PC-3 (cell line): ENCODE measurements at regions not wholly inside any gene's neighbourhood (a gene's known extent, or its start where the extent isn't known, plus 50 kb on each side); places are given as distances from the start of the nearest gene placed in this dataset.

Source experiments
- ATAC-seq: fragments of 200-7000 bp; cut with Tn5 transposase; 2 replicates; pipeline ENCODE4 v1.9.1; 2020; ENCODE audit warnings: mild to moderate bottlenecking, moderate library complexity
- BruUV-seq: library from RNA; stranded (reverse); fragments of 400-500 nt; replicated peaks from 2 replicates; lab custom pipeline; 2021; lab: Mats Ljungman, UMichigan
- CTCF ChIA-PET: fragments of 300-600 bp; sonication (Branson Sonifier 250); formaldehyde crosslinking; loops from one replicate; lab custom pipeline; 2022; ENCODE audit warnings: antibody characterized with exemption; lab: Charles Lee
- POLR2A ChIA-PET: fragments of 300-600 bp; sonication (Branson Sonifier 250); formaldehyde crosslinking; loops from one replicate; lab custom pipeline; 2022; ENCODE audit warnings: antibody characterized with exemption; ENCODE audit not compliant: unreplicated experiment; lab: Charles Lee
- DNase-seq: peaks from one replicate; pipeline ENCODE4 v3.0.0-alpha.2; 2015
- H2AFZ ChIP-seq: fragments of 300-600 bp; sonication (generic); 2 replicates; pipeline ENCODE4 v1.6.0; 2016; ENCODE audit warnings: antibody characterized with exemption, low read length
- H3F3A ChIP-seq: fragments of 300-600 bp; sonication (generic); one replicate; pipeline ENCODE4 v1.6.0; 2017; ENCODE audit warnings: antibody characterized with exemption, low read length, control low read depth, mild to moderate bottlenecking; ENCODE audit not compliant: unreplicated experiment
- H3K27ac ChIP-seq: fragments of 300-600 bp; sonication (generic); 2 replicates; pipeline ENCODE4 v1.5.1; 2016; ENCODE audit warnings: mild to moderate bottlenecking, low read length
- H3K27me3 ChIP-seq: fragments of 300-600 bp; sonication (generic); 2 replicates; pipeline ENCODE4 v1.6.1; 2016; ENCODE audit warnings: low read length, mixed read lengths
- H3K36me3 ChIP-seq: fragments of 300-600 bp; sonication (generic); 2 replicates; pipeline ENCODE4 v1.6.1; 2016; ENCODE audit warnings: low read depth, mixed run types, low read length, mixed read lengths
- H3K4me1 ChIP-seq: fragments of 300-600 bp; sonication (generic); 2 replicates; pipeline ENCODE4 v1.5.1; 2016; ENCODE audit warnings: low read length; ENCODE audit not compliant: insufficient read depth
- H3K4me2 ChIP-seq: fragments of 300-600 bp; sonication (generic); 2 replicates; pipeline ENCODE4 v1.6.0; 2016; ENCODE audit warnings: low read length
- H3K4me3 ChIP-seq: fragments of 300-600 bp; sonication (generic); 2 replicates; pipeline ENCODE4 v1.5.1; 2016; ENCODE audit warnings: mild to moderate bottlenecking, low read length, mixed read lengths
- H3K79me2 ChIP-seq: fragments of 300-600 bp; sonication (generic); 2 replicates; pipeline ENCODE4 v1.6.1; 2017; ENCODE audit warnings: low read length, mixed read lengths
- H3K9ac ChIP-seq: fragments of 300-600 bp; sonication (generic); 2 replicates; pipeline ENCODE4 v1.6.0; 2016; ENCODE audit warnings: mild to moderate bottlenecking, low read length
- H3K9me2 ChIP-seq: fragments of 300-600 bp; sonication (generic); replicated peaks from 2 replicates; pipeline ENCODE4 v1.6.1; 2016; ENCODE audit warnings: mixed run types, low read length, mixed read lengths
- H3K9me3 ChIP-seq: fragments of 300-600 bp; sonication (generic); 2 replicates; pipeline ENCODE4 v1.6.1; 2016; ENCODE audit warnings: low read length, mixed read lengths
- H4K20me1 ChIP-seq: fragments of 300-600 bp; sonication (generic); 2 replicates; pipeline ENCODE4 v1.6.1; 2016; ENCODE audit warnings: low read length, mixed read lengths
- CTCF ChIP-seq: fragments of 300-600 bp; sonication (generic); conservative IDR thresholded peaks from 2 replicates; pipeline ENCODE4 v1.5.1; 2017; ENCODE audit warnings: antibody characterized with exemption, low read depth, mild to moderate bottlenecking, low read length
- EZH2 ChIP-seq: fragments of 300-600 bp; sonication (generic); IDR thresholded peaks from one replicate; pipeline ENCODE4 v1.6.1; 2017; ENCODE audit warnings: antibody characterized with exemption, mild to moderate bottlenecking, low read length; ENCODE audit not compliant: unreplicated experiment
- EZH2phosphoT487 ChIP-seq: fragments of 300-600 bp; sonication (generic); IDR thresholded peaks from 2 replicates; pipeline ENCODE4 v1.6.1; 2018; ENCODE audit warnings: mild to moderate bottlenecking, antibody characterized with exemption, low read length, borderline replicate concordance
- intact Hi-C: fragments of 100-400 bp; cut with micrococcal nuclease; formaldehyde crosslinking; loops from 2 replicates; pipeline ENCODE4 v1.9.0; 2023

GRCh38 chr6:1479601-1480221, 90.3 kb downstream of the FOXF2 start:
- no peak overlapping the region for H3K9ac ChIP-seq
- CTCF ChIA-PET, result no interaction called here

GRCh38 chr6:1481286-1481685, 91.9 kb downstream of the FOXF2 start:
- ATAC-seq (peak; percentile 69), DNase-seq (peak; percentile 95)
- intact Hi-C loops, result no loop called here
- no peaks in the 10 kb centered on the region for H3K79me2 ChIP-seq
- no peak overlapping the region for H3K4me3 ChIP-seq
- H3F3A ChIP-seq, result no peaks in the 10 kb centered on the region
- peaks cover 49% of the 10 kb centered on the region for H3K4me1 ChIP-seq
- no peaks in the 10 kb centered on the region for H3K9me2 ChIP-seq
- CTCF ChIA-PET, result no interaction called here
- H3K27ac ChIP-seq, result peak overlapping the region; percentile 68
- POLR2A ChIA-PET, result no interaction called here
- no peaks in the 10 kb centered on the region for H3K27me3 ChIP-seq
- BruUV-seq, result no TSS peak
- no peaks in the 10 kb centered on the region for H3K9me3 ChIP-seq
- H2AFZ ChIP-seq, result no peak overlapping the region
- no peak overlapping the region for H3K9ac ChIP-seq
- peak overlapping the region; percentile 12 for H3K4me2 ChIP-seq
- no peaks in the 10 kb centered on the region for H4K20me1 ChIP-seq
- no peaks in the 10 kb centered on the region for H3K36me3 ChIP-seq
- TF ChIP-seq CTCF (no peak), EZH2phosphoT487 (no peak), EZH2 (no peak)

More at GRCh38 chr6:1479601-1480221, 90.3 kb downstream of the FOXF2 start:
- Histone ChIP-seq H3K9me2 (no peaks in the 10 kb centered on the region), H3K4me3 (no peak overlapping the region), H3K4me2 (no peak overlapping the region), H2AFZ (no peak overlapping the region), H3F3A (no peaks in the 10 kb centered on the region), H3K9me3 (no peaks in the 10 kb centered on the region), H3K79me2 (no peaks in the 10 kb centered on the region), H3K27ac (no peak overlapping the region), H4K20me1 (no peaks in the 10 kb centered on the region), H3K27me3 (no peaks in the 10 kb centered on the region), H3K36me3 (no peaks in the 10 kb centered on the region), H3K4me1 (peaks cover 36% of the 10 kb centered on the region)
- no peak for ATAC-seq
- TF ChIP-seq EZH2 (no peak), CTCF (no peak), EZH2phosphoT487 (no peak)
- POLR2A ChIA-PET, result interaction anchor here (0.6 kb wide), 1 partner anchor 11 kb away, joined by 6 read pairs; no protein-coding TSS in a partner anchor
- intact Hi-C loops, result no loop called here
- DNase-seq, result no peak
- BruUV-seq, result no TSS peak
